ENCODE measurements at regions not wholly inside any gene's neighbourhood (a gene's known extent, or its start where the extent isn't known, plus 50 kb on each side); places are given as distances from the start of the nearest gene placed in this dataset.
"Not testable (repeated sequence)": the region's sequence is repeated elsewhere in the genome, so short reads cannot be mapped to it uniquely, and the experiment has no call there.

DNA sequence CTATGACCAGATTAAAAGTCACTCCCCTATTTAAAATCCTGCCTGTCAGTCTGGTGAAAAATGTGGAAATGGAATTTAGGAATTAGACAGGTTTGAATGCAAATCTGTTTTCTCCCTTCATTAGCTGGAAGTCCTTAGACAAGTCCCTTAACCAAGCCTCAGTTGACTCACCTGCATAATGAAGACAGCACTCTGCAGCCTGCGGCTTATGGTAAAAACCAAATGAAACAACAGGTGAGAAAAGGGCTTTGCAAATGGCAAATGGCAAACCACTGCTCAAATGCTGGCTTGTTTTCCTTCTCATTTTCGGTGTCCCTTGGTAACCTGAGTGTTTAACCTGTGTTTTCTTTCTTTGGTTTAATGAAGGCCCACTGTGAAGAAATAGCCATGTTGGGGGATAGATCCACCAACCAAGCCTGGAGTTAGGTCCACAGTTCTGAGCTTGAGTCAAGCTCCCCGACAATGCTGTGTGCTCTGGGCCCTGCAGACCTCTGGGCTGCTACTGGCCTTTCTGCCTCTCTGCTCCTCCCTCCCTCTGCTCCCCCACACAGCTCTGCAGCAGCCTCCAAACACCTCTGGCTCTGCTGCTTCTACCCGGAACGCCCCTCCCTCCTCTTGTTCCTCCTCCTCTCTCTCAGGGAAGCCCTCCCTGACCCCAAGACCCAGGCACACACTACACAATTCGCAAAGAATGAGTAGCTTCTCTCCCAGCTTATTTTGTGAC, 641.8 kb downstream of the MATN1 start:
- in situ Hi-C loops (cut with HindIII; ENCODE audit: low pct_unique_long_range_greater_than_20kb, low sequenced_read_pairs), result no loop called here
- no peak for DNase-seq (ENCODE audit: low read depth)

DNA sequence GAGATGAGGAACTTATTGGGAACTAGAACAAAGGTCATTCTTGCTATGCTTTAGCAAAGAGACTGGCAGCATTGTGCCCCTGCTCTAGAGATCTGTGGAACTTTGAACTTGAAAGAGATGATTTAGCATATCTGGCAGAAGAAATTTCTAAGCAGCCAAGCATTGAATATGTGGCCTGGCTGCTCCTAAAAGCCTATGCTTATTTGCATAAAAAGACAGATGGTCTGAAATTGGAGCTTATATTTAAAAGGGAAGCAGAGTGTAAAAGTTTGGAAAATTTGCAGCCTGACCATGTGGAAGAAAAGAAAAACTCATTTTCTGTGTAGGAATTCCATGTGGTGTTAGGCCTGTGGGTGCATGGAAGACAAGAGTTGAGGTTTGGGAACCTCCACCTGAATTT, 647.5 kb downstream of the MATN1 start:
- in situ Hi-C loops (cut with HindIII; ENCODE audit: low pct_unique_long_range_greater_than_20kb, low sequenced_read_pairs); DNase-seq (ENCODE audit: low read depth): not testable (repeated sequence)

DNA sequence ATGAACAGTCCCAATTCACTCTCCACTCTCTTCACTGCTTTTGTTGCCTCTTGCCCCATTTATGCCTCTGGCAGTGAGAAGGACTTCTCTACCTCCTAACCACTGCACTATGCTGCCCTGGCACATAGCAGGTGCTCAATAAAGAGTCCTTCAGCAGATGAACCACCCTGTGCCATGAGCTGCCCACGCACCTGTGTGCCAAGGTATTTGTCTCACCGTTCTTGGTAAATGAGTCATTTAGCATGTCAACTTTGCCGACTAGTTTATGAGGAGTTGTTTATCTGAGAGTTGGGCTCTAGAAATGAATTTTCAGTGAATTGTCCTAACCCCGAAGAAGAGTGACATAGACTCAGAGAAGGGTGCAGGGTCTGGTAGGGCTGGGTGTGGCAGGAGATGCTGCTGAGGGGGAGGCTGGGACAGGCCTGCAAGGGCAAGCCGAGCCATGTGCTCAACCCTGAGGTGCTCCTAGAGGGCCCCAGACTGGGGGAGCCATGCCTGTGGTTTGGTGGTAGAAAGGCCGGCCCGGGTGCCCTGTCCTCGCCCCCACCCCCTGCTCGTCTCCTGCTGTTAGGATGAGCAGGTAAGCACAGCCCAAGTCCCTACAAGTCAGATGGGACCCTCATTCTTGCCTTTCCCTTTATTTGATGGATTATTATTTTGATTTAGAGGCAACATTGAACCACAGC, 654.5 kb downstream of the MATN1 start:
- in situ Hi-C loops (cut with HindIII; ENCODE audit: low pct_unique_long_range_greater_than_20kb, low sequenced_read_pairs), result no loop called here
- no peak for DNase-seq (ENCODE audit: low read depth)

DNA sequence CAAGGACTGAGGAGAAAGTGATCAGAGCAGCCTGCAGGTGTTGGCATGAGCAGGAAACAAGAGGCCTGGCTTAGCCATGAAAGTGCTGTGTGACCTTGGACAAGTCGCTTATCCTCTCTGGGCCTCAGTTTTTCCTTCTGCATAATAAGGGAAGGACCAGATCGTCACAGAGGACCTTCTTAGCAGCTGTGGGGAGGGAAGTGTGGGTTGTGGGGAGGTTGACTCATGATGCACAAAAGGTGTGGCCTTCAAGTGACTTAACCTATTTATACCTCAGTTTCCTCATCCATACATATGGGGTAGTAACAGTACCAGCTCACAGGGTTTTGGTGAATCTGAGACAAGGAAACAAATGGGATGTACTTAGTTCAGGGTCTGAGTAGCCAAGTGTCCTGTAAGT, 658.8 kb downstream of the MATN1 start:
- in situ Hi-C loops (cut with HindIII; ENCODE audit: low pct_unique_long_range_greater_than_20kb, low sequenced_read_pairs), result no loop called here
- no peak for DNase-seq (ENCODE audit: low read depth)

DNA sequence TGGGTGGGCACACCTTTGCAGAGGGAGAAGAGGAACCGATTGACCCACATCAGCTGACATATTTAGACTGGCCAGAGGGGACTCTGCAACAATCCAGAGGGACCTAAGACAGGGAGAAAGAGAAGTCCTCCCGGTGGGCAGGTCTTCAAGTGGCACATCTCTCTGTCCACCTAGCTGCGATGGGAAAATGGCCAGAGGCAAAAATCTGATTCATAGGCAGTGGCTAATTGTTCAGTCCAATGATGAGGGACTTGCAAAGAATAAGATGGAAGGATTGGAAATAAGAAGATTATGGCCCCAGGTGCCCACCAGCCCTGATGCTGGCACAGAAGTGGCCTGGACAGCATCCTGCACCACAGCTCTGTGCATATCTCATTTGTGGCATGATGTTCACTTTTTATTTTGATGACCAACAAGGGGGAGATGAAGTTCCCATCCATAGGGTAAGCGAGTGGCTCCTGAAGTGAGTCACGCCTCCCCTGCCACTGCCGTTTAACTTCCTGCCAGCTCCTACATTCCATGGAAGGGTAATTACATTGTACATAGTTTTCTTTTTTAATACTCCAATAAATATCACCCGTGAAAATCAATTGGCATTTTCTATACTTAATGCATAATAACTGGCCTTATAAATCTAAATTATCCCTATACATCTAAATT, 659.6 kb downstream of the MATN1 start:
- in situ Hi-C loops (cut with HindIII; ENCODE audit: low pct_unique_long_range_greater_than_20kb, low sequenced_read_pairs), result no loop called here
- no peak for DNase-seq (ENCODE audit: low read depth)

DNA sequence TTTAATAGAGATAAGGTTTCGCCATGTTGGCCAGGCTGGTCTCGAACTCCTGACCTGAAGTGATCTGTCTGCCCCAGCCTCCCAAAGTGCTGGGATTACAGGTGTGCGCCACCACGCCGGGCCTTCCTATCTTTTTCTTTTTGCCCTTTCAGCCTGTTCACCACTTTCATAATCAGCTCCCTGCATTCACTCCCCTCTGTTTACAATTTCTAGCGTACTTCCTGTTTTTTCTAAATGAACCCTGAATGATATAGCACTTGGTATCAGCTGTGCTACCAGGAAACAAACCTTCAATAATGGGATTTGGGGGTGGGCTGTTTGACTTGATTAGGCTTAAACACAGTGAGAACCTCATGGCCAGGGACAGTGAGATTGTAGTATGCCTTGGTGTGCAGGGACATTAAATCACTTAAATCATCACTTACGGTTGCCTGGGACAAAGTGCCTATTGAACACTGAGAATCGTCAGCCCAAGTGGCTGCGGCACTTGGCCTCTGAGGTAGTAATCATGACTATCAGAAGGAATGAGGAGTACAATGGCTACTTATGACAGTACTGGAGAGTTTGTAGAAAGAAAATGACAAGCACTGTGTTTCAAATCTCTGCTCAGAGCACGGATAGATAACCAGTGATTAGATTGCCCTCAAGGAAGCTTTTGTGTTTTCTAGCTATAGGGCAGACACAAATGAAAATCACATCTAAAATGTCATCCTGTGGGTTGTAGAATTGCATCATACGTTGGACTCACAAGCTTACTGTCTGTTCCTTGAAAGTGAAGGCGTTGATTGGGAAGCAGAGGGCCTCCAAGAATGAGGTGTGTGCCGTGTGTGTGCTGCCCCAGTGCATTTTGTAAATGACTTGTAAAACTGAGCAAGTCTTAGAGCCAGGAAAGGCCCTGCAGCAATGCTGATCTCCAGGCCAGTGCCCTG, 661.8 kb downstream of the MATN1 start:
- in situ Hi-C loops (cut with HindIII; ENCODE audit: low pct_unique_long_range_greater_than_20kb, low sequenced_read_pairs), result no loop called here
- no peak for DNase-seq (ENCODE audit: low read depth)

DNA sequence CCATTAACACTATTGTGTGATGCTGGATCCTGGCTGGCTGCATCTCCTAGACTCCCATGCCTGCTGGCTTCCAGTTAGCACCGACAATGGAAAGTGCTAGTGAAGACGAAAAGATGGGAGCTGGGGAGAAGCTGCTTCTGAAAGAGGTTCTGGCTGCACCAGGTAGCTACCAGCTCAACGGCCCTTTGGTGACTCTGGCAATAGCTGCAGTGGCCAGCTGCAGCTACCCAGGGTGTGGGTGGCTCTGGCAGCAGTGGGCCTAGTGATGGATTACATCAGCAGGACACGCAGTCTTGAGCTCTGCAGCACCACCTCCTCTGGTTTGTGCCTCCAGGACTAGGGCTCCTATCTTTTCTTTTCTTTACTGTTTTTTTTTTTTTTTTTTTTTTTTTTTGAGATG, 662.6 kb downstream of the MATN1 start:
- DNase-seq (ENCODE audit: low read depth), result no peak
- in situ Hi-C loops (cut with HindIII; ENCODE audit: low pct_unique_long_range_greater_than_20kb, low sequenced_read_pairs), result no loop called here

DNA sequence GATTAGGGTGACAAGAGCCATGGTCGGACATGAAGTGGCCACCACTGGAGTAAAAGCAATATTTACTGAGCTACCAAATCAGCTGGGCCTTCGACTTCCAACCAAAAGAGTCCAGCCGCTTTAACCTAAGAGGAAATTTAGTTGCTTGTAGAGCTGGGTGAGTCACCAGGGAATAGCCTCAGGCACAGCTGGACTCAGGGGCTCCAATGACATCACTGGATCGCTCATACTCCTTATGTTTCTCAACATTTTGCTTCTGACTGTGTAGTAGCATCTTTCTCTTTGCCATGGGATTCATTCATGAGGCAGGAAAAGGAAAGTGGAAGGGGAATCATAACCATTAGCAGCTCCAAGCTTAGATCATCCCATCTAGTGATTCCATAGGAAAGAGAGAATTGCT, 664.4 kb downstream of the MATN1 start:
- in situ Hi-C loops (cut with HindIII; ENCODE audit: low pct_unique_long_range_greater_than_20kb, low sequenced_read_pairs), result no loop called here
- peak; percentile 47 for DNase-seq (ENCODE audit: low read depth)

DNA sequence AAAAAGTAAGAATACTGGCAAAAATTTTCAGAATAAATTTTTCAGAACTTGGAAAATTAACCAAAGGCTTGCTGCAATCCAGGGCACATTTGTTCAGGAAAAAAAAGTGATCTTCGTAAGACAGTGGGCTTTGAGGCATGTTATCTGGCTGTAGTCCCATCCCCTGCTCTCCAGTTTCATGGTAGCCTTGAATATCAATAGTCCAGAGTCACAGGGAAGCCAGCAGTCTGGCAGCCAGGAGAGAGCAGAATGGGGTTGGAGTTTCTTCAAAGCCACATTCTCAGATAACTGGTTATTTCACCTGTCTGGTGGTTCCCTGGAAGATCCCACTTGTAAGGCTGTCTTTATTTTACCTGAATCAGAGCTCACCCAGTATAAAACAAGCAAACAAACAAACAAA, 669.3 kb downstream of the MATN1 start:
- in situ Hi-C loops (cut with HindIII; ENCODE audit: low pct_unique_long_range_greater_than_20kb, low sequenced_read_pairs), result no loop called here
- no peak for DNase-seq (ENCODE audit: low read depth)

DNA sequence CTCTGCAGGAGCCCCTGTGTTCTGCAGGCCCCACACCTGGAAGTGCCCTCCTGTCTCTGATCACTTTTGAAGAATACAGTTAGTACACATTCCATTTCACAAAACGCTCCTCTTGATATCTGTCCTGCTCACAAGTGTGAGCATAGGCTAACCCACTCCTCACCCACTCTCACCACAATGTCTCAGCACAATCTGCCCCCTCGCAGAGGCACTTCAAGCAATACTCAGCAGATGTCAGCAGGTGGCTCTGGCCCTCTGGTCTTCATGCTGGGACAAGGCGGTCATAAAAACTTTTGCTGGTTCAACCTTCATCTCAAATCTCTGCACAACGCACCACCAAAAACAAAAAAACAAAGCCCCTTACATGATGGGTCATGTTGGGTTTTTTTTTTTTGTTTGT, 671.2 kb downstream of the MATN1 start:
- DNase-seq (ENCODE audit: low read depth), result no peak
- in situ Hi-C loops (cut with HindIII; ENCODE audit: low pct_unique_long_range_greater_than_20kb, low sequenced_read_pairs), result no loop called here

DNA sequence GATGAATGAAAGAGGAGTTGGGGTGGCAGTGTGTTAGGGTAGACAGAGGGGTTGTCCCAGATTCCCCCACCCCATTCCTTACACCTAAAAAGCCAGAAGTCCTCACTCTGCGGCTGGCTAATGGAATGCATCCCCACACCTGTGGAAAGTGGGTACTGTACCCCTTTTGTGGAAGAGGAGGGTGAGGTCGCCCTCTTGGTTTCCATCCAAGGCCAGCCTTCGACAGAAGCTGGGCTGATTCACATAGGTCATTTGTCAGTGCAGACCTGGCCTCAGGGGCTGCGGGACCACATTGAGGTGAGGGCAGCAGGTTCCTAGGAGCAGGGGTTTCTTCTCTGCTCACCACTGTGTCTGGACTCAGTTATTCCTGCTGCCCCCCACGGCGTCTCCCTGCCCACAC, 671.6 kb downstream of the MATN1 start:
- in situ Hi-C loops (cut with HindIII; ENCODE audit: low pct_unique_long_range_greater_than_20kb, low sequenced_read_pairs), result no loop called here
- DNase-seq (ENCODE audit: low read depth), result no peak

DNA sequence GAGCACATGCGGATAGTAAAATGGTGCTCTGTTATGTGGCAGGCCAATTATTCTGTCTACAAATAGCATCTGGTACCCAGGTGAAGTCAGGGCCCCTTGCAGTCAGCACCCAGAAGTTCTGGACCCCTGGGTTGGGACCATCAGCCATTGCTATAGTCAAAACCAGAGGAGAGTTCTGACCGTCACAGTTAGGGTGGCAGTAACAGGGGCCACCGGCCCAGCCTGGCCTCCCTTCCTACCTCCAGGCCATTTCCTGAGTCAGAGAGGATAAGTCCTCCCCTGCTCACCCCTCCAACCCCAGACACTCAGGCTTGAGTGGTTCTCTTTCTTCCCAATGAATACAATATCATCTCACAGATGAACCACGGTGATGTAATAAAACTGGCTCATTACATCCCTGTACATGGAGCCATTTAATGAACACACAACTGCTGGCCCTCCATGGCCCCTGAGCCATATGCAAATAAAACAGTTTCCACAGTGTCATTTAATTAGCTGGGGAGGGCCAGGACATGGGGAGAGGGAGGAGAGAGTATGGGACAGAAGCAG, 673.6 kb downstream of the MATN1 start:
- no peak for DNase-seq (ENCODE audit: low read depth)
- in situ Hi-C loops (cut with HindIII; ENCODE audit: low pct_unique_long_range_greater_than_20kb, low sequenced_read_pairs), result no loop called here

DNA sequence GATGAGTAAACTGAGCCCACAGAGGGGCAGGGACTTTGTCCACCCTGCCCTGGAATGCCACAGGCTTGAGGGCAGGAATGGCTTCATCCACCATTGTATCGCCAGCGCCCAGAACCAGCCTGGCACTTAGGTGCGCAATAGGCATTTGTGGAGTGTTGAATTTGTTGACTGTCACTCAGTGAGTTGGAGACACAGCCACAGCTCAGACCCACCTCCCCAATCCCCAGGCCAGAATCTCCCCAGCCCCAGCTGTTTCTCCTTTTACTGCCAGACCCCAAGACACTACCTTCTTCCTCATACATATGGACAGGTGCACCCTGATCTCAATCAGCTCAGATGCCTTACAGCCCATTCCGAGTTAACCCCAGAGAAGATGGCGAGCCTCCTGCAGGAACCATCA, 674.5 kb downstream of the MATN1 start:
- in situ Hi-C loops (cut with HindIII; ENCODE audit: low pct_unique_long_range_greater_than_20kb, low sequenced_read_pairs), result no loop called here

DNA sequence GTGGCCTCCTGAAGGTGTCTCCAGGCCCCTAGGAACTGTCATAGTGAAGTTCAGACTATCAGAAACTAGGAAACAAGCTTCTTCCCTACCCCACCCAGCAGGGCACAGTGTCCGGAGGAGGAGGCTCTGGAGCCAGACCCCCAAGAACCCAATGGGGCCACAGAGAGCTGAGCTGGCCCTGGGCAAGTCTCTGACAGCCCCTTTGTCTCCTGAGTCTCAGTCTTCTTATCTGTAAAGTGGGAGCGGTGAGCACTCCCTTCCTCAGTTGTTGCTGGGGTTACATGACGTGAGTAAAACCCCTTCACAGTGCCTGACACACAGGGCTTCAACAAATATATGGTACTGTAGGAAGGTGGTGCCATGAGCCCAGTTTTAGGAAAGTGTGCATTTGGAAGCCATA, 675.8 kb downstream of the MATN1 start:
- in situ Hi-C loops (cut with HindIII; ENCODE audit: low pct_unique_long_range_greater_than_20kb, low sequenced_read_pairs), result no loop called here

More for the DNA sequence above, 674.5 kb downstream of the MATN1 start:
- no peak for DNase-seq (ENCODE audit: low read depth)

DNA sequence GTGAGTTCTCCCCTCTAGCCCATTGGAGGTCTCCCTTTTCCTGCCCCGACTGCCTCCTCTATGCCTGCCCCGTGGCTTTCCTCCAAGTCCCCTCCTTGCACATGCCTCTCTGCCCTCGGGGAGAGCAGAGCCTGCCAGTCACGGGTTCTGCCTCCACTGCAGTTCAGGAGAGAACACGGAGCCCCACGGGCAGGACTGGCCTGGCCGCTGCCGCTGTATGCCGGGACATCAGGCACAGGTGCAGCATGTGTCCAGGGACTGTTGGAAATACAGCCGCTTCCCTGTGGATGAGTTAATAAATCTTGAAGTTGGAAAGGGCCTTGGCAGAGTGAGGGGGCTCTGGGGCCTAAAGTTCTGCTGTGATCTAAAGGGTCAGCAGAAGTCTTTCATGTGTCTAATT, 676.6 kb downstream of the MATN1 start:
- in situ Hi-C loops (cut with HindIII; ENCODE audit: low pct_unique_long_range_greater_than_20kb, low sequenced_read_pairs), result no loop called here
- DNase-seq (ENCODE audit: low read depth), result no peak

More for the DNA sequence above, 675.8 kb downstream of the MATN1 start:
- no peak for DNase-seq (ENCODE audit: low read depth)

DNA sequence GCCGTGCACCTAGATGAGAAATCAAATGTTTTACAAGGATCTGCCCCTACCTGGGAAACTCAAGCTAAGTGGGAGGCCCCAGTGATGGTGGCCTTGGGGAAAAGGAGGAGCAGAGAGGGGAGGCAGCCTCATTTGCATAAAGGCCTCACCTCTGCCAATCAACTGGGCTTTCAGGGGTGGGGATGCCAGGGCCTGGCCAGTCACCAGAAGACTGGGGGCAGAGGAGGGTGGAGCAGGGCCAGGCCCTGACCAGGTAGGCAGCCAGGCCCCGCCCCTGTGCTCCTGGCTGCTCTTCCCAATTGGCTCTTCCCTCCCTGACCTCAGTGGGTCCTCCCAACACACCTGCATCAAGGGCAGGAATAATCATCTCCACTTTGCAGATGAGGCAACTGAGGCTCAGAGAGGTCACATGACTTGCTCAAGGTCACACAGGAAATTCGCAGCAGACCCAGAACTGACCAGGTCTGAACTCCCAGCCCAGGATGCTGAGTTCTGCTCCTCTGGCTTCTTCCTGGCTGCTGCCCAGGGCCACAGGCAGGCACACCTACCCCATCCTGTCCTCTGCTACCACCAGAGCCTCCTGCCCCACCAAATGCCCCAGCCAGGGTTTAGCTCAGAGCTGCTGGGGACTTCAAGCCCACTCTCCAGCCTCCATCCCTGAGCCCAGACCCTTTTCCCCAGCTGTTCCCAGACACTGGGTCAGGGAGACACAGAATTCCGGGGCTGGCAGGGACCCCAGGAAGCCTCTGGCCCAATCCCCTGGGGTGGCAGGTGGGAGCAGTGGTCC, 677.9 kb downstream of the MATN1 start:
- in situ Hi-C loops (cut with HindIII; ENCODE audit: low pct_unique_long_range_greater_than_20kb, low sequenced_read_pairs), result no loop called here
- no peak for DNase-seq (ENCODE audit: low read depth)

DNA sequence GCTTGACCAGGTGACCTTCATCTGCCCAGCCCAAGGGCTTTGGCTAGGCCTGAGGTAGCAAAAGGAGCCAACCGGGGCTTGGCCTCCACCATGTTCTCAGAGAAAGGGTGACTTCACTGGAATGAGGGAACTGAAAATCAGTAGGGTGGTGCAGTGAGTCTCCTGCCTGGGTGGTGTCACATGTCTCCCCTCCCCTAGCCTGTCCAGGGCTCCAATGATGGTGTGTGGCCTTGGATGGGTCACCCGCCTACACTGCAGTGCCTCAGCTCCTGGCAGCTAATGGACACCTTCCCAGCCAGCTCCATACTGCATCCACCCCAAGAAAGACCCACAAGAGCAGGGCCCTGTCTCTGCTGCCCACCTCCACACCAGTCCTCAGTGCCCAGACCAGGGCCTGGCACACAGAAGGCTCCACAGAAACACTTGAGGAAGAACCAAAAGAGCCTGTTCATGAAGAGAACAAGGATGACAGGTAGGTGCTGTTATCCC, 678.7 kb downstream of the MATN1 start:
- in situ Hi-C loops (cut with HindIII; ENCODE audit: low pct_unique_long_range_greater_than_20kb, low sequenced_read_pairs), result no loop called here
- no peak for DNase-seq (ENCODE audit: low read depth)
